ENCODE measurements at regions not wholly inside any gene's neighbourhood (a gene's known extent, or its start where the extent isn't known, plus 50 kb on each side); places are given as distances from the start of the nearest gene placed in this dataset.
A peak's percentile ranks its signal among the peaks of the same experiment; 100 is the strongest.

- DNase-seq (ENCODE audit: low spot score): no peak
These were observed 422.6 kb downstream of the NUF2 start for GRCh38 chr1:163744301-163744887.

GRCh38 chr1:163745204-163745603 lies 423.4 kb downstream of the NUF2 start:
- no peak for DNase-seq (ENCODE audit: low spot score)

GRCh38 chr1:163747261-163747660 lies 425.5 kb downstream of the NUF2 start:
- no peak for DNase-seq (ENCODE audit: low spot score)

GRCh38 chr1:163747855-163748254 lies 426.1 kb downstream of the NUF2 start:
- DNase-seq (ENCODE audit: low spot score): no peak

GRCh38 chr1:163758977-163759670 lies 437.4 kb downstream of the NUF2 start:
- no peak for DNase-seq (ENCODE audit: low spot score)

- DNase-seq (ENCODE audit: low spot score): no peak
These were observed 440.1 kb downstream of the NUF2 start for GRCh38 chr1:163761898-163762297.

GRCh38 chr1:163766257-163766918 lies 444.6 kb downstream of the NUF2 start:
- no peak for DNase-seq (ENCODE audit: low spot score)

- DNase-seq (ENCODE audit: low spot score): no peak
These were observed 446.8 kb downstream of the NUF2 start for GRCh38 chr1:163768576-163768975.

GRCh38 chr1:163770265-163770664 lies 448.5 kb downstream of the NUF2 start:
- no peak for DNase-seq (ENCODE audit: low spot score)

GRCh38 chr1:163771637-163772036 lies 449.9 kb downstream of the NUF2 start:
- DNase-seq (ENCODE audit: low spot score): no peak

GRCh38 chr1:163772246-163772645 lies 450.5 kb downstream of the NUF2 start:
- no peak for DNase-seq (ENCODE audit: low spot score)

- DNase-seq (ENCODE audit: low spot score): no peak
These were observed 451.6 kb downstream of the NUF2 start for GRCh38 chr1:163773396-163773795.

GRCh38 chr1:163774401-163774945 lies 452.7 kb downstream of the NUF2 start:
- no peak for DNase-seq (ENCODE audit: low spot score)

- DNase-seq (ENCODE audit: low spot score): no peak
These were observed 453.3 kb downstream of the NUF2 start for GRCh38 chr1:163774978-163775620.

- DNase-seq (ENCODE audit: low spot score): no peak
These were observed 455.5 kb downstream of the NUF2 start for GRCh38 chr1:163777205-163777604.

- no peak for DNase-seq (ENCODE audit: low spot score)
These were observed 459.4 kb downstream of the NUF2 start for GRCh38 chr1:163781146-163781545.

- DNase-seq (ENCODE audit: low spot score): no peak
These were observed 464.2 kb downstream of the NUF2 start for GRCh38 chr1:163785868-163786405.

GRCh38 chr1:163789911-163790310 lies 468.2 kb downstream of the NUF2 start:
- DNase-seq (ENCODE audit: low spot score): no peak

GRCh38 chr1:163794551-163794950 lies 472.8 kb downstream of the NUF2 start:
- no peak for DNase-seq (ENCODE audit: low spot score)

GRCh38 chr1:163796394-163796821 lies 474.7 kb downstream of the NUF2 start:
- DNase-seq (ENCODE audit: low spot score): peak; percentile 8

- no peak for DNase-seq (ENCODE audit: low spot score)
These were observed 476.1 kb downstream of the NUF2 start for GRCh38 chr1:163797816-163798215.

GRCh38 chr1:163799190-163799805 lies 477.5 kb downstream of the NUF2 start:
- no peak for DNase-seq (ENCODE audit: low spot score)
